ENCODE measurements at regions not wholly inside any gene's neighbourhood (a gene's known extent, or its start where the extent isn't known, plus 50 kb on each side); places are given as distances from the start of the nearest gene placed in this dataset.

DNA sequence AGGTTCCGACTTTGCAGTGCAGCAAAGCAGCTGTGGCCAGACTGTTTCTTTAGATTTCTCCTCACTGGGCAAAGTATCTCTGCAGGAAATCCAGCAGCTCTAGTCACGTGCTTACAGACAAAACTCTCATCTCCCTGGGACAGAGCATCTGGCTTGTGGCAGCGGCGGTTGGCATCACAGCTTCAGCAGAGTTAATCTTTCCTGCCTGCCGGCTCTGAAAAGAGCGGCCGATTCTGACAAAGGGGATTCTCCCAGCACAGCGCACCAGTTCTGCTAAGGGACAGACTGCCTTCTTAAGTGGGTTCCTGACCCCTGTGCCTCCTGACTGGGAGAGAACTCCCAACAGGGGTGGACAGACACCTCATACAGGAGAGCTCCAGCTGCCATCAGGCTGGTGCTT is 1357.3 kb upstream of the TENM4 start:
- TF ChIP-seq JUND (IDR thresholded peaks at IDR 0.05; ENCODE audit: low read length) (no peak), EP300 (IDR thresholded peaks at IDR 0.05; ENCODE audit: borderline replicate concordance in 1 of 2, low read depth in 2 of 2, low read length in 2 of 2) (no peak), POLR2A (IDR thresholded peaks at IDR 0.05; ENCODE audit: control extremely low read depth in 1 of 2, low read depth in 2 of 2, low read length in 2 of 2) (no peak), POLR2AphosphoS5 (IDR thresholded peaks at IDR 0.05; ENCODE audit: low read depth, low read length) (no peak), FOSL1 (IDR thresholded peaks at IDR 0.05; ENCODE audit: insufficient read depth, low read depth, low read length) (no peak), KDM5A (IDR thresholded peaks at IDR 0.05; ENCODE audit: low read length) (no peak), EZH2 (IDR thresholded peaks at IDR 0.05; ENCODE audit: low read depth, low read length, severe bottlenecking) (no peak), RFX5 (IDR thresholded peaks at IDR 0.05; ENCODE audit: borderline replicate concordance, low read depth, low read length) (no peak), CHD2 (IDR thresholded peaks at IDR 0.05; ENCODE audit: low read length) (no peak), RNF2 (IDR thresholded peaks at IDR 0.05; ENCODE audit: borderline replicate concordance, low read depth, low read length, missing control alignments, poor library complexity, severe bottlenecking) (no peak), CEBPB (IDR thresholded peaks at IDR 0.05; ENCODE audit: low read depth, low read length) (no peak), SUZ12 (IDR thresholded peaks at IDR 0.05; ENCODE audit: low read length) (no peak)
- TF ChIP-seq, protein P1, sequence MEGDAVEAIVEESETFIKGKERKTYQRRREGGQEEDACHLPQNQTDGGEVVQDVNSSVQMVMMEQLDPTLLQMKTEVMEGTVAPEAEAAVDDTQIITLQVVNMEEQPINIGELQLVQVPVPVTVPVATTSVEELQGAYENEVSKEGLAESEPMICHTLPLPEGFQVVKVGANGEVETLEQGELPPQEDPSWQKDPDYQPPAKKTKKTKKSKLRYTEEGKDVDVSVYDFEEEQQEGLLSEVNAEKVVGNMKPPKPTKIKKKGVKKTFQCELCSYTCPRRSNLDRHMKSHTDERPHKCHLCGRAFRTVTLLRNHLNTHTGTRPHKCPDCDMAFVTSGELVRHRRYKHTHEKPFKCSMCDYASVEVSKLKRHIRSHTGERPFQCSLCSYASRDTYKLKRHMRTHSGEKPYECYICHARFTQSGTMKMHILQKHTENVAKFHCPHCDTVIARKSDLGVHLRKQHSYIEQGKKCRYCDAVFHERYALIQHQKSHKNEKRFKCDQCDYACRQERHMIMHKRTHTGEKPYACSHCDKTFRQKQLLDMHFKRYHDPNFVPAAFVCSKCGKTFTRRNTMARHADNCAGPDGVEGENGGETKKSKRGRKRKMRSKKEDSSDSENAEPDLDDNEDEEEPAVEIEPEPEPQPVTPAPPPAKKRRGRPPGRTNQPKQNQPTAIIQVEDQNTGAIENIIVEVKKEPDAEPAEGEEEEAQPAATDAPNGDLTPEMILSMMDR (IDR thresholded peaks at IDR 0.05; ENCODE audit: control extremely low read depth in 1 of 3, insufficient read depth in 1 of 3, low read depth in 1 of 3, low read length in 3 of 3): no peak
- TF ChIP-seq, protein P2, sequence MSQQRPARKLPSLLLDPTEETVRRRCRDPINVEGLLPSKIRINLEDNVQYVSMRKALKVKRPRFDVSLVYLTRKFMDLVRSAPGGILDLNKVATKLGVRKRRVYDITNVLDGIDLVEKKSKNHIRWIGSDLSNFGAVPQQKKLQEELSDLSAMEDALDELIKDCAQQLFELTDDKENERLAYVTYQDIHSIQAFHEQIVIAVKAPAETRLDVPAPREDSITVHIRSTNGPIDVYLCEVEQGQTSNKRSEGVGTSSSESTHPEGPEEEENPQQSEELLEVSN (IDR thresholded peaks at IDR 0.05): no peak

All from H1 (cell line).